Body of pancreas (tissue), 4 donors: ENCODE measurements at regions not wholly inside any gene's neighbourhood (a gene's known extent, or its start where the extent isn't known, plus 50 kb on each side); places are given as distances from the start of the nearest gene placed in this dataset.

Source experiments
- CTCF ChIP-seq, 7 experiments: fragments of 450-650 bp in 4 of 7; fragments of 200-600 bp in 3 of 7; sonication (generic) in 3 of 7; IDR thresholded peaks; one replicate each; pipeline ENCODE4 v1.5.1; 2016 to 2019; ENCODE audit warnings: antibody characterized with exemption in 7 of 7
- POLR2A ChIP-seq, 3 donors: fragments of 450-650 bp; IDR thresholded peaks; one replicate each; pipeline ENCODE4 v1.6.1; 2016; ENCODE audit warnings: antibody characterized with exemption in 3 of 3, mild to moderate bottlenecking in 2 of 3

- TF ChIP-seq POLR2A (IDR thresholded peaks at IDR 0.05): no peak
- no peak for TF ChIP-seq CTCF (IDR thresholded peaks at IDR 0.05)
These were observed 107.4 kb upstream of the KCNIP4 start for GRCh38 chr4:22055954-22056353.
